AG04450 (cell line): ENCODE measurements at regions not wholly inside any gene's neighbourhood (a gene's known extent, or its start where the extent isn't known, plus 50 kb on each side); places are given as distances from the start of the nearest gene placed in this dataset.

Source experiments
- CTCF ChIA-PET: fragments of 300-600, 350-600 bp; formaldehyde crosslinking; extraction: SDS; loops from one replicate; lab custom pipeline; 2022; ENCODE audit warnings: antibody characterized with exemption, inconsistent platforms; lab: Charles Lee
- POLR2A ChIA-PET: fragments of 350-600 bp; formaldehyde crosslinking; extraction: SDS; loops from one replicate; lab custom pipeline; 2021; ENCODE audit warnings: antibody characterized with exemption, inconsistent platforms; lab: Yijun Ruan, JAX
- DNase-seq: peaks from one replicate; pipeline ENCODE4 v3.0.0-alpha.2; 2011; ENCODE audit warnings: low read depth, low spot score
- H3K27ac ChIP-seq: one replicate; pipeline ENCODE4 v1.5.1; 2012; ENCODE audit warnings: low read depth, low read length, control low read depth
- H3K27me3 ChIP-seq: one replicate; pipeline ENCODE4 v1.6.0; 2012; ENCODE audit warnings: low read length; ENCODE audit not compliant: control insufficient read depth, insufficient read depth
- H3K4me3 ChIP-seq: 2 replicates; pipeline ENCODE4 v1.5.1; 2011; ENCODE audit warnings: mild to moderate bottlenecking, low read depth, low read length, control low read depth
- H3K9me3 ChIP-seq: 2 replicates; pipeline ENCODE4 v1.5.1; 2012; ENCODE audit warnings: low read length; ENCODE audit not compliant: control insufficient read depth, insufficient read depth
- TF ChIP-seq, protein P1 (sequence below): IDR thresholded peaks from 2 replicates; pipeline ENCODE4 v1.5.1; 2011; ENCODE audit warnings: low read depth, low read length, control low read depth, inconsistent platforms

DNA sequence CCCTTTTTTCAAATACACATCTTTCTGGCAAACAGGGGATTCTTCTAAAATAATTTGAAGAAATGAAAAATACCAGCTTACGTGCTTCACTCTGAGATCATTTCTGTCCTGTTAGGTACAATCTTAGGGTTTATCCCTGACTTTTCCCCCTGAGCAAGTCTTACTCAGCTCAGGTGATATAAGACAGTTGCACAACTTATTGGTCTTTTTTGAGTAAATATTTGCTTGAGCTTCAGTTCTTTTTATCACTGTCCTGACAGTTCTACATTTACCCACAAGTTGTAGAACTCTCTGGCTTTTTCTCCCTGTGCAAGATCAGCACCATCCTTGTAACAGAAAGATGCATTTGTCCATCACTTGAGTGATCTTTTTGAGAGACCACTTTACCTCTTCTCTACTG lies 84.9 kb downstream of the MID1IP1 start:
- Histone ChIP-seq H3K9me3 (no peaks in the 10 kb centered on the region), H3K27me3 (no peaks in the 10 kb centered on the region), H3K4me3 (no peak overlapping the region), H3K27ac (no peak overlapping the region)
- TF ChIP-seq, protein P1, sequence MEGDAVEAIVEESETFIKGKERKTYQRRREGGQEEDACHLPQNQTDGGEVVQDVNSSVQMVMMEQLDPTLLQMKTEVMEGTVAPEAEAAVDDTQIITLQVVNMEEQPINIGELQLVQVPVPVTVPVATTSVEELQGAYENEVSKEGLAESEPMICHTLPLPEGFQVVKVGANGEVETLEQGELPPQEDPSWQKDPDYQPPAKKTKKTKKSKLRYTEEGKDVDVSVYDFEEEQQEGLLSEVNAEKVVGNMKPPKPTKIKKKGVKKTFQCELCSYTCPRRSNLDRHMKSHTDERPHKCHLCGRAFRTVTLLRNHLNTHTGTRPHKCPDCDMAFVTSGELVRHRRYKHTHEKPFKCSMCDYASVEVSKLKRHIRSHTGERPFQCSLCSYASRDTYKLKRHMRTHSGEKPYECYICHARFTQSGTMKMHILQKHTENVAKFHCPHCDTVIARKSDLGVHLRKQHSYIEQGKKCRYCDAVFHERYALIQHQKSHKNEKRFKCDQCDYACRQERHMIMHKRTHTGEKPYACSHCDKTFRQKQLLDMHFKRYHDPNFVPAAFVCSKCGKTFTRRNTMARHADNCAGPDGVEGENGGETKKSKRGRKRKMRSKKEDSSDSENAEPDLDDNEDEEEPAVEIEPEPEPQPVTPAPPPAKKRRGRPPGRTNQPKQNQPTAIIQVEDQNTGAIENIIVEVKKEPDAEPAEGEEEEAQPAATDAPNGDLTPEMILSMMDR: no peak
- ChIA-PET POLR2A (no interaction called here), CTCF (no interaction called here)
- DNase-seq: no peak

DNA sequence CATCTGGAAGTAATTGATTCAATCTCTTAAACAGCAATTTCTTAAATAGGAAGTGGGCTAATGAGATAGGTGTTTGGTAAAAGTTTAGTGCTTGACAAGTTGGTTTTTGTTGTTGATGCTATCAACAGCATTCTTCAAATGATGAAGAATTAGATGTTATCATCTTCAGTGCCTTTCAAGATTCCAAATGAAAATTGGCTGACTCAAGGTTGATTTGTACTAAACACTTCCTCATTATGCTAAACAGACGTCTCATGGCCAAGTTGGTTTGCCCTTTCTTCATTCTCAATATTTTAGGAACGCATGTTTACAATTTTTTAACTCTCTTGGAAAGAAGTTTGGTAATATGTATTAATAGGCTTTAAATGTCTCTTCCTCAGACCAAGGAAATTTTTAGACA lies 86.0 kb downstream of the MID1IP1 start:
- no peak overlapping the region for H3K27ac ChIP-seq
- H3K4me3 ChIP-seq: no peak overlapping the region
- ChIA-PET CTCF (no interaction called here), POLR2A (no interaction called here)
- DNase-seq: no peak
- H3K9me3 ChIP-seq: no peaks in the 10 kb centered on the region
- no peaks in the 10 kb centered on the region for H3K27me3 ChIP-seq
- TF ChIP-seq, protein P1: no peak

DNA sequence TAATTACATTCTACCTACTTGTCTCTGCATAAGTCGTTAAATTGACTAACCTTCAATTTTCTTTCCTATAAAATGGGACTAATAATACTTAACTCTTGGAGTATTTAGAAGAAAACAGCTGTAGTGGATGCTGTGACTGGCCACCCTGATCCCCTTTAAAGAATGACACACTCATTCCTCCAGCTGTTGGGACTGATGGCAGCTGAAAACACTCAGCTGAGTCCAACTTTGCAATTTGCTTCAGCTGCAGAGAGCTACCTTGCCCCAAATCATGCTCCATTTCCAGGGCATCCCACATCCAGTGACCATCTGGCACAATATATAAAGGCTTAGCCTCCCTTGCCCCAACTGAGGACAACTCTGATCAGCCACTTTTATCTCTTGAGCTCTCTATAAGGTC lies 89.1 kb downstream of the MID1IP1 start:
- Histone ChIP-seq H3K27ac (no peak overlapping the region), H3K4me3 (no peak overlapping the region), H3K27me3 (no peaks in the 10 kb centered on the region), H3K9me3 (no peaks in the 10 kb centered on the region)
- DNase-seq: no peak
- ChIA-PET CTCF (no interaction called here), POLR2A (no interaction called here)
- TF ChIP-seq, protein P1: no peak

DNA sequence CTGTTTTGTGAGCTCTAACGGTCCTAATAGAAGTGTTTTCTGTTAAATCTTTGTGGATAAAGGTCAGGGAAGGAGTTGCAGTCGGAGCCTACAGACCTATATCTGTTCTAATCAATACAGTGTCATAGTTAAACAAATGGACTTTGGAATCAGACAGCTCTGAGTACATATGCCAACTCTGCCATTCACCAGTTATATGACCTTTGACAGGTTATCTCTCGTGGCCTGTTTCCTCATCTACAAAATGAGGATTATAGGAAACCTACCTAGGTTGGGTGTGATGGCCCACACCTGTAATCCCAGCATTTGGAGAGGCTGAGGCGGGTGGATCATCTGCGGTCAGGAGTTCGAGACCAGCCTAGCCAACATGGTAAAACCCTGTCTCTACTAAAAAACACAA lies 89.7 kb downstream of the MID1IP1 start:
- DNase-seq: no peak
- Histone ChIP-seq H3K9me3 (no peaks in the 10 kb centered on the region), H3K27ac (no peak overlapping the region), H3K4me3 (no peak overlapping the region), H3K27me3 (no peaks in the 10 kb centered on the region)
- ChIA-PET POLR2A (interaction anchor here (0.7 kb wide), 1 partner anchor 25 kb away, joined by 3 read pairs; no protein-coding TSS in a partner anchor), CTCF (no interaction called here)
- TF ChIP-seq, protein P1: no peak

DNA sequence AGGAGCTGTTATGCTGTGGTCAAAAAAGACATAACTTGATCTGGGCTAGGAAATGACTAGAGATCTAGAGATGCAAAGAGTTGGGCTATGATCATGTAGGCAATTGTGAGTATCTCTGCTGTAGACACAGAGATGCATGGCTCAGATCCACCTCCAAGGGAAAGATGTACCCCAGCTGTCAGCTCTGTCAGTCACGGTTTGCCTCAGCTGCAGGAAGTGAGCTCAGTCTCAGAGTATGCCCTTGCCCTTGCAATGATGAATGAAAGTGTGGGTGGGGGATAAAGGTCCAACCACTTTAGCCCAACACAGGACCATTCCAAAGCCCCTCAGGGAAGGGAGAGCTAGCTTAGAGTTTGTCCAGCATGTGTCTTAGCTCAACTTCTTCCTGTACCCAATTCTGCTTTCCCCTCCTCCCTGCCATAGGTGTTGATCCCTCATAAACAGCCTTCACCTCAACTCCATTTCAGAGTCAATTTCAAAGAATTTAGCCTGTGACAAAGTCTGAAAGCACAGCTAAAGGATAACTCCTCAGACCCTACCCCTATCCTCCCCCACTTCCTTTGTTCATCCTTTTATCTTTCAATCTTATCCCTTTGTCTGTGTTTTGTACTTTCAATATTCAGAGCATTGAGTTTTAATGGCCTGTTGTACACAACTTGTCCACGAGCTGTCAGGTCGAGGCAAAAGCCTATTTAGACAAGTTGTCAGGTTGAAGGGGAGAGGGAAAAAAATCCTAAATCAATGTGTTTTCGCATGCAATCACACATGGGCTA lies 90.6 kb downstream of the MID1IP1 start:
- DNase-seq: peak; percentile 33
- ChIA-PET POLR2A (no interaction called here), CTCF (no interaction called here)
- no peak overlapping the region for H3K4me3 ChIP-seq
- no peaks in the 10 kb centered on the region for H3K9me3 ChIP-seq
- H3K27ac ChIP-seq: peak overlapping the region; percentile 52
- TF ChIP-seq, protein P1: no peak
- H3K27me3 ChIP-seq: no peaks in the 10 kb centered on the region
